CD8-positive, alpha-beta memory T cell (primary cell): ENCODE measurements at regions not wholly inside any gene's neighbourhood (a gene's known extent, or its start where the extent isn't known, plus 50 kb on each side); places are given as distances from the start of the nearest gene placed in this dataset.
"Not testable (repeated sequence)": the region's sequence is repeated elsewhere in the genome, so short reads cannot be mapped to it uniquely, and the experiment has no call there.

Experiments
- CTCF ChIA-PET: fragments of 350-600 bp; sonication (Branson Sonifier 250); formaldehyde crosslinking; loops from one replicate; lab custom pipeline; 2021; ENCODE audit warnings: antibody characterized with exemption; lab: Charles Lee
- POLR2A ChIA-PET: fragments of 350-600 bp; sonication (Branson Sonifier 250); formaldehyde crosslinking; loops from one replicate; lab custom pipeline; 2021; ENCODE audit warnings: antibody characterized with exemption; lab: Charles Lee
- DNase-seq, 5 donors: peaks; one replicate each; pipeline versions ENCODE4 v3.0.0 to v3.0.0-alpha.2; 2020 to 2022; ENCODE audit warnings: mixed read lengths in 1 of 5
- H3K27ac ChIP-seq: one replicate; pipeline ENCODE4 v1.7.0; 2013; ENCODE audit warnings: low read depth, mild to moderate bottlenecking, low read length, moderate library complexity
- H3K27me3 ChIP-seq: 2 replicates; pipeline ENCODE4 v1.7.0; 2013; ENCODE audit warnings: low read length, mild to moderate bottlenecking; ENCODE audit not compliant: insufficient read depth, poor library complexity, severe bottlenecking
- H3K36me3 ChIP-seq: 2 replicates; pipeline ENCODE4 v1.7.0; 2013; ENCODE audit warnings: mild to moderate bottlenecking, low read length, moderate library complexity; ENCODE audit not compliant: insufficient read depth
- H3K4me1 ChIP-seq: 2 replicates; pipeline ENCODE4 v1.7.0; 2013; ENCODE audit warnings: mild to moderate bottlenecking, low read length, moderate library complexity; ENCODE audit not compliant: insufficient read depth
- H3K4me3 ChIP-seq: 2 replicates; pipeline ENCODE4 v1.7.0; 2013; ENCODE audit warnings: mild to moderate bottlenecking, low read length
- H3K9me3 ChIP-seq: 2 replicates; pipeline ENCODE4 v1.7.0; 2013; ENCODE audit warnings: mild to moderate bottlenecking, low read length
- H3K27ac Mint-ChIP-seq, 8 donors: one replicate each; pipeline ENCODE4 v1.8.0; 2020 to 2021; ENCODE audit warnings: mixed read lengths in 8 of 8, mild to moderate bottlenecking in 6 of 8, inconsistent platforms in 3 of 8, moderate library complexity in 3 of 8
- H3K27me3 Mint-ChIP-seq, 2 donors: one replicate each; pipeline ENCODE4 v1.8.0; 2020 to 2021; ENCODE audit warnings: mixed read lengths in 2 of 2, mild to moderate bottlenecking in 1 of 2, moderate library complexity in 1 of 2
- H3K36me3 Mint-ChIP-seq, 3 donors: one replicate each; pipeline ENCODE4 v1.8.0; 2020 to 2021; ENCODE audit warnings: mixed read lengths in 3 of 3, inconsistent platforms in 1 of 3, mild to moderate bottlenecking in 1 of 3
- H3K4me1 Mint-ChIP-seq, 3 donors: one replicate each; pipeline ENCODE4 v1.8.0; 2020 to 2021; ENCODE audit warnings: mixed read lengths in 3 of 3, inconsistent platforms in 1 of 3, mild to moderate bottlenecking in 1 of 3
- H3K4me3 Mint-ChIP-seq, 7 donors: one replicate each; pipeline ENCODE4 v1.8.0; 2020 to 2021; ENCODE audit warnings: mixed read lengths in 7 of 7, mild to moderate bottlenecking in 6 of 7, moderate library complexity in 4 of 7, inconsistent platforms in 2 of 7
- H3K9me3 Mint-ChIP-seq, 5 donors: one replicate each; pipeline ENCODE4 v1.8.0; 2020 to 2022; ENCODE audit warnings: mixed read lengths in 5 of 5, mild to moderate bottlenecking in 3 of 5, moderate library complexity in 2 of 5, inconsistent platforms in 1 of 5

- H3K36me3 Mint-ChIP-seq = no peaks in the 10 kb centered on the region
Observed at GRCh38 chr1:213333121-213333520, 282.1 kb downstream of the RPS6KC1 start.

GRCh38 chr1:213335084-213335483 lies 284.0 kb downstream of the RPS6KC1 start:
- no peaks in the 10 kb centered on the region for H3K4me1 ChIP-seq
- POLR2A ChIA-PET = no interaction called here
- no peak for DNase-seq
- H3K4me3 Mint-ChIP-seq = no peak overlapping the region
- CTCF ChIA-PET = no interaction called here
- H3K27ac Mint-ChIP-seq = no peak overlapping the region
- no peaks in the 10 kb centered on the region for H3K27me3 ChIP-seq
- H3K9me3 ChIP-seq = no peaks in the 10 kb centered on the region
- H3K27ac ChIP-seq = no peak overlapping the region
- H3K36me3 Mint-ChIP-seq = no peaks in the 10 kb centered on the region
- H3K9me3 Mint-ChIP-seq = peaks cover 0 to 4% (median 0%) of the 10 kb centered on the region in 5 donors
- peaks cover 7 to 14% of the 10 kb centered on the region in 2 donors for H3K27me3 Mint-ChIP-seq
- H3K4me1 Mint-ChIP-seq = no peaks in the 10 kb centered on the region
- no peaks in the 10 kb centered on the region for H3K36me3 ChIP-seq
- no peak overlapping the region for H3K4me3 ChIP-seq

More at GRCh38 chr1:213333121-213333520, 282.1 kb downstream of the RPS6KC1 start:
- H3K9me3 Mint-ChIP-seq = peaks cover 0 to 4% (median 0%) of the 10 kb centered on the region in 5 donors
- no peak overlapping the region for H3K4me3 ChIP-seq
- ChIA-PET CTCF (no interaction called here), POLR2A (no interaction called here)
- no peaks in the 10 kb centered on the region for H3K27me3 ChIP-seq
- no peaks in the 10 kb centered on the region for H3K4me1 Mint-ChIP-seq
- no peak overlapping the region for H3K4me3 Mint-ChIP-seq
- no peaks in the 10 kb centered on the region for H3K36me3 ChIP-seq
- no peaks in the 10 kb centered on the region for H3K9me3 ChIP-seq
- H3K4me1 ChIP-seq = no peaks in the 10 kb centered on the region
- H3K27ac Mint-ChIP-seq = no peak overlapping the region
- peaks cover 7 to 13% of the 10 kb centered on the region in 2 donors for H3K27me3 Mint-ChIP-seq
- no peak overlapping the region for H3K27ac ChIP-seq
- DNase-seq = no peak

GRCh38 chr1:213337025-213337678 lies 286.1 kb downstream of the RPS6KC1 start:
- no peak overlapping the region for H3K27ac ChIP-seq
- H3K4me3 Mint-ChIP-seq = no peak overlapping the region
- peaks cover 0 to 3% (median 0%) of the 10 kb centered on the region in 5 donors for H3K9me3 Mint-ChIP-seq
- no peaks in the 10 kb centered on the region for H3K4me1 ChIP-seq
- H3K27me3 ChIP-seq = no peaks in the 10 kb centered on the region
- no peaks in the 10 kb centered on the region for H3K36me3 Mint-ChIP-seq
- peaks cover 6 to 20% of the 10 kb centered on the region in 2 donors for H3K27me3 Mint-ChIP-seq
- no peak for DNase-seq
- POLR2A ChIA-PET = no interaction called here
- no peaks in the 10 kb centered on the region for H3K4me1 Mint-ChIP-seq
- no peaks in the 10 kb centered on the region for H3K9me3 ChIP-seq
- CTCF ChIA-PET = no interaction called here
- H3K4me3 ChIP-seq = no peak overlapping the region
- H3K36me3 ChIP-seq = no peaks in the 10 kb centered on the region
- H3K27ac Mint-ChIP-seq = no peak overlapping the region

DNA sequence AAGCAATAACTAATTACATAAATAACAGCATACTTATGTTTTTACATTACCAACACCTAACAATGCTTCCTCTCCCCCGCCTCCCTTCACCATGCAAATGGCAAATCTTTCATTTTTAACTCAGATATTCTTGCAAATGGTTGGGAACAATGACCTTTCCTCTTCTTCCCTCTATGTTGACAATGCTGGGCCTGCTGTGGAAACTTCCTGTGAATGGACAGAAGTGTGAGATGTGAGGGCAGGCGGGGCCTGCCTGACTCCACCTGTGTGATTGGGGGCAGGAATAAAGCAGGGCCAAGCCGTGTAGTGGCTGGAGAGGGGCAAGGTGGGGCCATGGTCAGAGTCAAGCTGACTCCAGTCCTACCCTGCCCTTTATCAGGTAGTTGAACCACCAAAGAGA lies 289.6 kb downstream of the RPS6KC1 start:
- Mint-ChIP-seq H3K36me3 (no peaks in the 10 kb centered on the region), H3K4me3 (no peak overlapping the region), H3K9me3 (peaks cover 0 to 4% (median 2%) of the 10 kb centered on the region in 5 donors), H3K27ac (no peak overlapping the region), H3K4me1 (no peaks in the 10 kb centered on the region), H3K27me3 (peaks cover 3 to 20% of the 10 kb centered on the region in 2 donors)
- ChIA-PET CTCF (no interaction called here), POLR2A (no interaction called here)
- H3K27ac ChIP-seq = no peak overlapping the region
- no peaks in the 10 kb centered on the region for H3K36me3 ChIP-seq
- no peaks in the 10 kb centered on the region for H3K9me3 ChIP-seq
- no peak for DNase-seq
- H3K27me3 ChIP-seq = no peaks in the 10 kb centered on the region
- no peaks in the 10 kb centered on the region for H3K4me1 ChIP-seq
- H3K4me3 ChIP-seq = no peak overlapping the region

GRCh38 chr1:213345621-213346020 lies 294.6 kb downstream of the RPS6KC1 start:
- no peaks in the 10 kb centered on the region for H3K27me3 ChIP-seq
- Mint-ChIP-seq H3K27me3 (peaks cover 0 to 15% of the 10 kb centered on the region in 2 donors), H3K9me3 (peaks cover 0 to 4% (median 0%) of the 10 kb centered on the region in 5 donors), H3K4me3 (no peak overlapping the region), H3K36me3 (no peaks in the 10 kb centered on the region), H3K27ac (no peak overlapping the region), H3K4me1 (no peaks in the 10 kb centered on the region)
- ChIA-PET POLR2A (no interaction called here), CTCF (no interaction called here)
- no peak overlapping the region for H3K4me3 ChIP-seq
- no peaks in the 10 kb centered on the region for H3K36me3 ChIP-seq
- no peak for DNase-seq
- no peak overlapping the region for H3K27ac ChIP-seq
- H3K9me3 ChIP-seq = no peaks in the 10 kb centered on the region
- H3K4me1 ChIP-seq = no peaks in the 10 kb centered on the region

DNA sequence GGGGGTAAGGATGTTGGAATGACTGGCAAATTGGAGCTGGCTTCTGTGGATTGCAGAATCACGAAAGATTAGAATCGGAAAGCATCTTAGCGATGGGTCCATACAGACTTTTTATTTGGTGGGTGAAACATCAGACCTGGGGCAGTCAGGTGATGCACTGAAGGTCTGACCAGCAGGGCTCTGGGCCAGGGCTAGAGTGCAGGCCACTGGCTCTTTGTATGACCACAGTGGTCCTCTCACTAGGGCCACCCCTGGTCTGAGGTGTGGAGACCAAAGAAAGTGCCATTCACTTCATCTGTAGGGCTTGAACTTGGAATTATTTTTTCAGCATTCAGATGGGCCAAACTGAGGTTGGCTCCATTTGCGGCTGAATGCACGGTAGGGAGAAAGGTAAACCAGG lies 306.4 kb downstream of the RPS6KC1 start:
- Histone ChIP-seq H3K27ac (no peak overlapping the region), H3K4me1 (no peaks in the 10 kb centered on the region), H3K36me3 (no peaks in the 10 kb centered on the region), H3K9me3 (no peaks in the 10 kb centered on the region), H3K4me3 (no peak overlapping the region), H3K27me3 (no peaks in the 10 kb centered on the region)
- no peak overlapping the region for H3K27ac Mint-ChIP-seq
- no peaks in the 10 kb centered on the region for H3K36me3 Mint-ChIP-seq
- no peak for DNase-seq
- H3K4me3 Mint-ChIP-seq = no peak overlapping the region
- H3K4me1 Mint-ChIP-seq = no peaks in the 10 kb centered on the region
- CTCF ChIA-PET = no interaction called here
- POLR2A ChIA-PET = no interaction called here
- peaks cover 0 to 10% (median 1%) of the 10 kb centered on the region in 5 donors for H3K9me3 Mint-ChIP-seq
- H3K27me3 Mint-ChIP-seq = peaks cover 4 to 5% of the 10 kb centered on the region in 2 donors

DNA sequence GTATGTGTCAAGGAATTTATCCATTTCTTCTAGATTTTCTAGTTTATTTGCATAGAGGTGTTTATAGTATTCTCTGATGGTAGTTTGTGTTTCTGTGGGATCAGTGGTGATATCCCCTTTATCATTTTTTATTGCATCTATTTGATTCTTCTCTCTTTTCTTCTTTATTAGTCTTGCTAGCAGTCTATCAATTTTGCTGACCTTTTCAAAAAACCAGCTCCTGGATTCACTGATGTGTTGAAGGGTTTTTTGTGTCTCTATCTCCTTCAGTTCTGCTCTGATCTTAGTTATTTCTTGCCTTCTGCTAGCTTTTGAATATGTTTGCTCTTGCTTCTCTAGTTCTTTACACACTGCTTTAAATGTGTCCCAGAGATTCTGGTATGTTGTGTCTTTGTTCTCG lies 307.3 kb downstream of the RPS6KC1 start:
- CTCF ChIA-PET, H3K4me1 ChIP-seq, H3K4me3 Mint-ChIP-seq, H3K27me3 ChIP-seq, H3K36me3 ChIP-seq, POLR2A ChIA-PET, H3K27me3 Mint-ChIP-seq, H3K36me3 Mint-ChIP-seq, H3K9me3 ChIP-seq, H3K4me1 Mint-ChIP-seq, H3K27ac Mint-ChIP-seq, DNase-seq, H3K27ac ChIP-seq, H3K4me3 ChIP-seq: not testable (repeated sequence)
- peaks cover 0 to 16% (median 5%) of the 10 kb centered on the region in 5 donors for H3K9me3 Mint-ChIP-seq

DNA sequence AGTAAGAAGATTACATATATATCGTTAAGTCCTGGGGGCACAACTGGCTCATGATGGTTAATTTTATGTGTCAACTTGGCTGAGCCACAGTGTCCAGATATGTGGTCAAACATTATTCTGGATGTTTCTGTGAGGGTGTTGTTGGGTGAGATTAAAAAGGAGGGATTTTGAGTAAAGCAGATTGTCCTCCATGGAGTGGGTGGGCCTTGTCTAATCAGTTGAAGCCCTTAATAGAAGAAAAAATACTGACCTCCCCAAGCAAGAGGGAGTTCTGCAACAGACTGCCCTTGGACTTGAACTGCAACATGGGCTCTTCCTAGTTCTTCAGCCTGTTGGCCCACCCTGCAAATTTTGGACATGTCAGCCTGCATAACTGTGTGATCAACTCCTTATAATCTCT lies 311.6 kb downstream of the RPS6KC1 start:
- no peak overlapping the region for H3K4me3 Mint-ChIP-seq
- Histone ChIP-seq H3K4me1 (no peaks in the 10 kb centered on the region), H3K27ac (no peak overlapping the region), H3K27me3 (no peaks in the 10 kb centered on the region), H3K9me3 (no peaks in the 10 kb centered on the region), H3K4me3 (no peak overlapping the region), H3K36me3 (no peaks in the 10 kb centered on the region)
- peaks cover 7 to 13% of the 10 kb centered on the region in 2 donors for H3K27me3 Mint-ChIP-seq
- H3K4me1 Mint-ChIP-seq = no peaks in the 10 kb centered on the region
- ChIA-PET CTCF (no interaction called here), POLR2A (no interaction called here)
- no peak overlapping the region for H3K27ac Mint-ChIP-seq
- H3K36me3 Mint-ChIP-seq = peaks cover 0 to 5% (median 0%) of the 10 kb centered on the region in 3 donors
- peaks cover 0 to 17% (median 3%) of the 10 kb centered on the region in 5 donors for H3K9me3 Mint-ChIP-seq
- DNase-seq = no peak
